IPS DF 19.7 (cell line): ENCODE measurements at regions not wholly inside any gene's neighbourhood (a gene's known extent, or its start where the extent isn't known, plus 50 kb on each side); places are given as distances from the start of the nearest gene placed in this dataset.
"Not testable (repeated sequence)": the region's sequence is repeated elsewhere in the genome, so short reads cannot be mapped to it uniquely, and the experiment has no call there.

Source experiments
- DNase-seq: peaks from one replicate; pipeline ENCODE4 v3.0.0-alpha.2; 2013; ENCODE audit warnings: low read depth, low spot score

DNA sequence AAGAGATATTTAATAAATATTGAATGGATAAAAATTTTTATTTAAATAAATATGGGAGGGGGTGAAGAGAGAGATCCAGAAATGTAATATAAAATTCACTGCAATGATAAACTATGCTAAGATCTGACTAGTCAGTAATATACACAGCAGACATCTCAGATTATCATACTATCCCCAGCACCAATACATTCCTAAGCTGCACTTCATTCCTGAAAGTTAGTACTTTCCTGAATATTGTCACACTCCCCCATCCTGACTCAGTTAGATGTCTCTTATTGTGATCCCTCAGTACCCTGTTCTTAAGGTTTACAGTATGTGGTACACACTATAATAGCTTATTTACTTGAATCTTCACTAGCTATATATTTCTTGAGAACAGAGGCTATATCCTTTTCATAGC, 88.3 kb upstream of the KCNQ5 start:
- DNase-seq: no peak

DNA sequence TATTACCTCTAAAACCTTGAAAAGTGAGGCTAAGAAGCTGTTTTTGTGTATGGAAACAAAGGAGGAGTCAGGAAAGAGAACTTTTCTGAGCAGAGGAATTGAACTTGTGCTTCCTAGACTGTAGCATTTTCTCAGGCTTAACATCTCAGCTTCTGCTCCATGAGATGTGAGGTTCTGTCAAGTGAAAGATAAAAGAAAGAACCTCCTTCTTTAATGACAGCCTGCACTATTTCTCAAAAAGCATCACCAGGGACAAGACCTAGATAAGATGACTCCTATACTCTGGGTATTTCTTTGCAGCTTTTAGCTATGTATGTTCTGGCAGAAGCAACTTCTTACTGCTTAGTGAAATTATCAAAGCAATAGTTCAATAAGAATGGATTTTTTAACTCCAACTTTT, 87.6 kb upstream of the KCNQ5 start:
- DNase-seq: no peak

DNA sequence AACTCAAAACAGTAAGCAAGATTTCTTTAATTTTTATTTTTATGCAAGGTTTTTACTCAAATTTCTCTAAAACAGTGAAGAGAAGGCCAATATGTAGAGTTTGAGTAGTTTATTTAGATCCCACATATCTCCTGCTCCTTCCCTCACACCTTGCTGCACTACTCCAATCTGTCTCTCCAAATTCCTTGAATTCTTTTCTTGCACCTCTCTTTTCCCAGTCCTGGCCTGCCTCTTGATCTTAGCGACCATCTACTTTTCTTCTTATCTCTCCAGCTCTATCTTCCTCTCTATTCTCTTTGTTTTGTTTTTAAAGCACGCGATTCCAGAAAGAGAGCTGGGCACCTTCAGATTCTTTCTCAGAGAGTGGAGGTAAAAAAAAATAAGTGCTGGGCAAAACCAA, 86.7 kb upstream of the KCNQ5 start:
- no peak for DNase-seq

DNA sequence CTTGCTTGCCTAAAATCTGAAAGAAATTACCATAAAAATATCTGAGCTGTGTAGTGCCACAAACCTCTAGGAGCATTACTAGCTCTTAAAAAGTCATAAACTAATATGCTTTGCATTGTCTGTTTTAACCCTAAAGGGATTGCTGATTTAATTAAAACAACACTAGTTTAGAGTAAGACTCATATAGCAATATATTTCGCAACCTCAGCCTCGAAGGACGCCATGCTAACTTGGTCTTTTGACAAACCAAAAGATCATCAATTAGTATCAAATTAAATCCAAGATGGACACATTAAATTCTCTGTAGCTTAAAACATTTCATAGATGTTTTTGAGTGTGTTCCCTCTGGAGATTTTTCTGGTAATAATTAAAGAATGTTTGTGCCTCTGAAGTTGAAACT, 74.8 kb upstream of the KCNQ5 start:
- no peak for DNase-seq

DNA sequence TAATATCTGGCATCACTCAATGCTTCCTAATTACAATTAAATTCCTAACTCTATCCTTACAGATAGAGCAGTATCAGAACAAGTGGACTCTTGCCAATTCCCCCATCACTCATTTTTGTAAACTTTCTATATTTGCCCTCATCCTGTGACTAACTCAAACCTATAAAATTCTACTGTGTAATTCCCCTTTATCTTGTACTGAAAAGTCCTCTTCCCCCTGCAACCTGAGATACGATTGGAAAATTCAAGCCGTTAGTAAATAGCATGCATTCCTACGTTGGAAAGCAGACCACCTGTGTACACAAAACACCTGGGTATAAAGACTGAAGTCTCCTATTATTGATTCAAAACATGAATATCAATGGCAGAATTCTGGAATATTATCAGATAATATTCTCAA, 70.4 kb upstream of the KCNQ5 start:
- no peak for DNase-seq

DNA sequence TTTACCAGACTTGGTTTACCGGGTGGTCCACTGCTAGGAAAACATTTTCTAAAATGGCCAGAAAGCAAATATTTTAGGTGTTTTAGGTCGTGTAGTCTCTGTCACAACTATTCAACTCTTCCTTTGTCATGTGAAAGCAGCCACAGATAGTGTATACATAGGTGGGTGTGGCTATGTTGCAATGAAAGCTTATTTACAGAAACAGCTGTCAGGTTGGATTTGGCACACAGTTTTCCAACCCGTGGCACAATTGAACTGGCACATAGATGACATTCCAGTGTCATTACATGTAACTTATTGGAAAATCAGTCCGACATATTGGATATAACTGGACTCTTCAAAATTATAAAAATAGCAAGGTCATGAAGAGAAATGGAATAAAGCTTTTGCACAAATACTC, 68.9 kb upstream of the KCNQ5 start:
- no peak for DNase-seq

DNA sequence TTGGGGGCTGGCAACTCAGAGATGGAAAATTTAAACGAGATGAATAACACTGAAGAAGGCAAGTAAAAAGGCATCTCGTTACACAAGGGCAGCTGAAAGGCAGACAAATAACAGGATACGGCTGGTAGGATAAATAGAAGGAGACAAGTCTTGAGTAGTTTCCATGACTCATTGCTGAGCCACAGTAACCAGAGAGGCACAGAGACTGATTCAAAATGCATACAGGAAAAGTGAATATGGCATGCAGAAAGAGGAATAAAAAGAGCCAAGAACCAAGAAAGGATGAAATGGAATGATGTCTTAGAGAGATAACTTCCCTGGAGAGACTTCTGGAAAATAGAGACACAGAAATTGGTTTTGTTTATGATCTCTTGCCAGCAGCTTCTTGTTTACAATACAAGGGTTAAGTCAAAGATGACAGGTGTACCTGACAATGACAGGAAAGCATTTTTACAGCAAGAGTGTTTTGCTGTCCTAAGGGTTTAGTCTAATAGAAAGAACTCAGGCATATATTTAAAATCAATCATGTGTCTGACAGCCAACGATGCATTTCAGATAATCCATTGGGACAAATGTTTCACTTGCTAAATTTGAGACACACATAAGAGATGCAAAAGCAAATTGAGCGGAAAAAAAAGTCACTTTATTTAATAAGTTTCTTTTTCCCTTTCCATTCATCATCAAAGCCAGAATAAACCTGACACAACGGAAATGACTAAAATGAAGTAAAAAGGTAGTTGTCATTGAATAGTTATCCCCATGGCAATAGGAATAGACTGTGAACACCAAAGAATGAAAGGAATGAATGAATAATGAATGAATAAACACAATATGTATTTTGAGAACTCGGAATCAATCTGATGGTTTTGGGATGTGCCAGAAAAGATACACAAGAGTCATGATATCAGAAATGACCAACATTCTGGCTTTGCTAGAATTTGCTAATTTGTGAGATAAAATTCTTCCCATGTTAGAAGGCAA, 68.0 kb upstream of the KCNQ5 start:
- DNase-seq: no peak

DNA sequence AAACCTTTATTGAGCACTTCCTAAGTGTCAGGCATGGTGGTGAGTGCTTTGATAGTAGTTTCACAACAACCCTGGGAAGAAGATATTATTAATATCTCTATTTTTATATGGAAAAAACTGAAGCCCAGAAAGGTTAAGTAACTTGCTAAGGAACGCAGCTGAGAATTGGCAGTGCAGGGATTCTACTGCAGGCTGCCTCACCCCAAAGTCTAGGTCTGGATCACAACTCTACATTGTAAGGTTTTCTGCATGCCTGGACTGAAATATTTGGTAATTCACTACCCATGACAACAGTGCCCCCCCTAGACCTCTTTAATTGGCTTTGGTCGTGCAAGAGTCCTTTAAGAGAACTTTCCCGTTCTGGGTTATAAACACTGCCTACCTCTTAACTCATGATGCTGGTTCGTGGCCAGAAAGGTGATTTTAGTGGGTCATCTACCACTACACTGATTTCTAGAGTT, 67.1 kb upstream of the KCNQ5 start:
- no peak for DNase-seq

DNA sequence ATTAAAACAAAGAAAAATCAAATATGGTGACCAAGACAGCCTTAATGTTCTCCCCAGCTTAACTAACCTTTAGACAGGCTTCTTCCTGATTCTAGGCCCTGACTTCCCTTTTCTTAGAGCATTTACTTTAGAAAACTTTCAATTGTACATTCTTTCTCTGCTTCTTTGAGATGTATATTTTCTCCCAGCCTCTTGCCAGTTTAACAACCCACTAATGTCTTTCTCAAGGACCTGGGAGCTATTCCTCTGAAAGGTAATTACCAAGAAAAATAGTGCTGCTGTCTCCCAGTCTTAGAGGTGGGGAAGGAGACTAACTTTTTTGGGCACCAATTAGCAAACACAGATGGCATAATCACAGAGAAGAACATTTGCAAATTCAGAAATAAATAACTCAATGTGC, 62.8 kb upstream of the KCNQ5 start:
- DNase-seq: no peak

DNA sequence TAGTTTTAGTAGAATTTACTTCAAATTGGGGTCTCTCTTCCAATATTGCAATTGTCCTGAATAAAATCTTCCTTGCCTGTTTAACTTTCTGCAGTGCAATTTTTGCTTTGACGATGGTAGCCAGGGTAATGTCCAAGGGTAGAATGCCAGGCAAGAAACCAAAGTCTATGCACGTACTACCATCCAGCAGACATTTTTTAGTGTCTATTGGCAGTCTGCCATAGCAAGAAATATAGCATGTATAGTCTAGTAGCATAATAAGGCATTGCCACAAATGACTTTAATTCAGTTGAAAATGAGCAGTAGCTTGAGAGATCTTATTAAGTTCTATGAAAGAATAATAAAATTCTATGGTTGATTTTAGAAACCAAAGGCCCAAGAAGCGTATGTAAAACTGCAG, 62.3 kb upstream of the KCNQ5 start:
- DNase-seq: no peak

DNA sequence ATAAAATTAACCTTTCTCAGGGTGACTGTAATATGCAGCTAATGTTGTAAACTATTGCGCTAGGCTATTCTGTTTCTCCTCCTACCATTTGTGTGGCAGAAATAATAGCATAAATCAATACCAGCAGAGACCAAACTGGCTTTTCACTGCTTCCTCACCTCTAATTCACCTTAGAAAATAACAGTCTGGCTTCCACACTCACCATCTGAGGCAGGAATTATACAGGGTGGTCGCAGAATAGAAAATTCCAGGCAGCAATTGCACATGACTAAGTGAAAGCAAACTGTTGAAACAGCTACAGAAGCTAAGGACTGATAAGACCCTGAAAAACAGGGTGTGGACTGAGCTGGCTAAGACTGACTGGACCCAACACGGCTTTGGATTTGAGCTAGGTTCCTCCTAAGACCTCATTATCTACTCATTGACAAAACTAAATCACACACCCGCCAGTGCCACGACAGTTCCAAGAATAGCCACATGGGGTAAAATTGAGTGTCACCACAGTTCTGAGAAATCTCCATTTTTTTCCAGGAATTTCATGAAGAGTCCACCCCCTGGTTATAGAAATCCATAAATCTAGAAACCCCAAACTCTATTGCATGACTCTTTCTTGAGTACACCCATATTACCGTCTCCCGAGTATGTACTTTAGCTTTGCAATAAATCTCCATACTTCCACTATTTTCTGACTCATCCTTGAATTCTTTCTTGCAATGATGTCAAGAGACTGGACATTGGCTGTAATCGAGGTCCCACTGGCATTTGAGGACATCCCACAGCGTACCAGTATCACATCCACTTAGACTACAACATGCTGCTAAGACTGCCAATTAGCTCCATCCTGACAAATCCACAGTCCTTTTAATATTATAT, 60.9 kb upstream of the KCNQ5 start:
- no peak for DNase-seq

DNA sequence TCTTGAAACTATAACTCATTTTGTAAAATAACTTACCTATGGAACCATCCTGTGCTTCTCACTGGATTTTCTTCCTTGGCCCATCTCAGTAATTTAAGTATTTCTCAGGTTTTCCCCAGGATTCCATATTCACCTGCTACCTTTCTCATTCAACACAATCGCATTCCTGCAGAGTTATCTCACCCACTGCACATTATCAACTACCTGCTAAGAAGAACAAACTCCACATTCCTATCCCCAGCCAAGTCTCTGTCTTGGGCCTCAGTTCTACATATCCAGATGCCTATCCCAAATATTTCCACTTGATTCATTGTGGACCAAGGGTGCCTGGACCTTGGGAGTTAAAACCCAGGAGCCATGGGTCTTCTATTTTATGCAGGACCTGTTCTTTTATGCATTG, 60.2 kb upstream of the KCNQ5 start:
- DNase-seq: peak; percentile 67

DNA sequence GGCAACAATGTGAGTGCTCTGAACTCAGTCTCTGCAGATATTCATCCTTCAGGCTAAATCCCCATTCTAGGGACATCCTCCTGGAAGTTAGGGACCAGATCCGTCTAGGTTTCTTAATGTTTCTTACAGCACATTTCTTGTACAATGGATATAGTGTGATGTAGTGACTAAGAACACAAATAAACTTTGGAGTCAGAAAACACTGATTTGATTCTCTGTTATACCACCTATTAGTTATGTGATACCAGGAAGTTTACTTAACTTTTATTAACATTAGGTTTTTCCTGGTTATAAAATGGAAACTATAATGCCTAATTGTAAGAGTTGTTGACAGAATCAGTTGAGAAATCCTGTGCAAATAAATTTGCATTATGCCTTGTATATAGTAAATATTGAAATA, 57.6 kb upstream of the KCNQ5 start:
- DNase-seq: no peak

DNA sequence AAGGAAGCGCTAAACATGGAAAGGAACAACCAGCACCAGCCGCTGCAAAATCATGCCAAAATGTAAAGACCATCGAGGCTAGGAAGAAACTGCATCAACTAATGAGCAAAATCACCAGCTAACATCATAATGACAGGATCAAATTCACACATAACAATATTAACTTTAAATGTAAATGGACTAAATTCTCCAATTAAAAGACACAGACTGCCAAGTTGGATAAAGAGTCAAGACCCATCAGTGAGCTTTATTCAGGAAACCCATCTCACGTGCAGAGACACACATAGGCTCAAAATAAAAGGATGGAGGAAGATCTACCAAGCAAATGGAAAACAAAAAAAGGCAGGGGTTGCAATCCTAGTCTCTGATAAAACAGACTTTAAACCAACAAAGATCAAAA, 49.9 kb upstream of the KCNQ5 start:
- DNase-seq: not testable (repeated sequence)
